ENCODE measurements at regions not wholly inside any gene's neighbourhood (a gene's known extent, or its start where the extent isn't known, plus 50 kb on each side); places are given as distances from the start of the nearest gene placed in this dataset.

- no peak for DNase-seq (ENCODE audit: unreplicated experiment)
- Mint-ChIP-seq H3K27ac (ENCODE audit: low read depth, unreplicated experiment) (no peak overlapping the region), H3K4me3 (ENCODE audit: unreplicated experiment) (no peak overlapping the region), H3K9me3 (ENCODE audit: unreplicated experiment) (no peaks in the 10 kb centered on the region), H3K4me1 (ENCODE audit: insufficient read depth, unreplicated experiment) (peaks cover 1% of the 10 kb centered on the region), H3K27me3 (ENCODE audit: insufficient read depth, unreplicated experiment) (no peaks in the 10 kb centered on the region), H3K36me3 (ENCODE audit: insufficient read depth, unreplicated experiment) (no peaks in the 10 kb centered on the region)
- POLR2A ChIA-PET: no interaction called here
- BruUV-seq (replicated peaks): no TSS peak
- no peak for TF ChIP-seq CTCF (IDR thresholded peaks at IDR 0.05; ENCODE audit: unreplicated experiment)
- intact Hi-C loops (cut with micrococcal nuclease): no loop called here
- CTCF ChIA-PET: no interaction called here
Measured at GRCh38 chr12:124130691-124131591, 157.9 kb downstream of the ZNF664 start.

GRCh38 chr12:124131659-124132058, 158.6 kb downstream of the ZNF664 start:
- Mint-ChIP-seq H3K4me1 (ENCODE audit: insufficient read depth, unreplicated experiment) (no peaks in the 10 kb centered on the region), H3K36me3 (ENCODE audit: insufficient read depth, unreplicated experiment) (no peaks in the 10 kb centered on the region), H3K27ac (ENCODE audit: low read depth, unreplicated experiment) (no peak overlapping the region), H3K27me3 (ENCODE audit: insufficient read depth, unreplicated experiment) (no peaks in the 10 kb centered on the region), H3K9me3 (ENCODE audit: unreplicated experiment) (peaks cover 1% of the 10 kb centered on the region), H3K4me3 (ENCODE audit: unreplicated experiment) (no peak overlapping the region)
- CTCF ChIA-PET: interaction anchor here (0.6 kb wide), 1 partner anchor 47 kb away, joined by 3 read pairs; no protein-coding TSS in a partner anchor
- DNase-seq (ENCODE audit: unreplicated experiment): no peak
- POLR2A ChIA-PET: no interaction called here
- intact Hi-C loops (cut with micrococcal nuclease): no loop called here
- BruUV-seq (replicated peaks): no TSS peak
- no peak for TF ChIP-seq CTCF (IDR thresholded peaks at IDR 0.05; ENCODE audit: unreplicated experiment)

DNA sequence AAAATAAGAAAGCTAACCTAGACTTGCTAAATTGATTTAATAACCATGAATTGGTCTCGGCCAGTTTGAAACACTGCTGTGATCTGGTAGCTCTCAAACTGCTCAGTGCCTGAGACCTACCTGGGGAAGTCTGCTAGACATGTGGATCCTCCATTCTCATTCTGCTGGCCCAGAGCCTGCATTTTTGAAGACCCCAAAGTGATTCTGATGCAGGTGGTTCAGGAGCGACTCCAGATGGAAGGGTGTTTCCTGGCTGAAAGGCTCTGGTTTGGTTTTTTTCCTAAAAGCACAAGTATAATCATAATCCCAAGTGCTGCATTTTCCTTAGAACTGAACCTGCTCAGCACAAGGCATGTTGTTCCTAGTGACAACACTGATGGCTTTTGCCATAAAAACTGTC, 159.5 kb downstream of the ZNF664 start:
- no peaks in the 10 kb centered on the region for H3K36me3 Mint-ChIP-seq (ENCODE audit: insufficient read depth, unreplicated experiment)
- peaks cover 6% of the 10 kb centered on the region for H3K9me3 Mint-ChIP-seq (ENCODE audit: unreplicated experiment)
- no peaks in the 10 kb centered on the region for H3K27me3 Mint-ChIP-seq (ENCODE audit: insufficient read depth, unreplicated experiment)
- BruUV-seq (replicated peaks): no TSS peak
- H3K4me1 Mint-ChIP-seq (ENCODE audit: insufficient read depth, unreplicated experiment): no peaks in the 10 kb centered on the region
- no peak overlapping the region for H3K27ac Mint-ChIP-seq (ENCODE audit: low read depth, unreplicated experiment)
- intact Hi-C loops (cut with micrococcal nuclease): no loop called here
- no peak for TF ChIP-seq CTCF (IDR thresholded peaks at IDR 0.05; ENCODE audit: unreplicated experiment)
- no peak overlapping the region for H3K4me3 Mint-ChIP-seq (ENCODE audit: unreplicated experiment)
- ChIA-PET POLR2A (no interaction called here), CTCF (interaction anchor here (0.6 kb wide), 1 partner anchor 48 kb away, joined by 3 read pairs; no protein-coding TSS in a partner anchor)
- no peak for DNase-seq (ENCODE audit: unreplicated experiment)

- ChIA-PET POLR2A (no interaction called here), CTCF (no interaction called here)
- Mint-ChIP-seq H3K4me1 (ENCODE audit: insufficient read depth, unreplicated experiment) (no peaks in the 10 kb centered on the region), H3K27ac (ENCODE audit: low read depth, unreplicated experiment) (no peak overlapping the region), H3K9me3 (ENCODE audit: unreplicated experiment) (peaks cover 23% of the 10 kb centered on the region), H3K27me3 (ENCODE audit: insufficient read depth, unreplicated experiment) (peaks cover 23% of the 10 kb centered on the region), H3K36me3 (ENCODE audit: insufficient read depth, unreplicated experiment) (no peaks in the 10 kb centered on the region), H3K4me3 (ENCODE audit: unreplicated experiment) (no peak overlapping the region)
- TF ChIP-seq CTCF (IDR thresholded peaks at IDR 0.05; ENCODE audit: unreplicated experiment): no peak
- intact Hi-C loops (cut with micrococcal nuclease): no loop called here
- no TSS peak for BruUV-seq (replicated peaks)
- DNase-seq (ENCODE audit: unreplicated experiment): no peak
Measured at GRCh38 chr12:124136796-124137195, 158.1 kb upstream of the RFLNA start.

Measured in MCF 10A (cell line).